Stimulated activated CD4-positive, alpha-beta T cell treated with anti-CD3 and anti-CD28 coated beads, Interleukin-1b, Interleukin-23, amount 100 ng/mL, for 1 hour (primary cell): ENCODE measurements at regions not wholly inside any gene's neighbourhood (a gene's known extent, or its start where the extent isn't known, plus 50 kb on each side); places are given as distances from the start of the nearest gene placed in this dataset.
"Not testable (repeated sequence)": the region's sequence is repeated elsewhere in the genome, so short reads cannot be mapped to it uniquely, and the experiment has no call there.

Source experiments
- DNase-seq, 2 donors: peaks; one replicate each; pipeline ENCODE4 v3.0.0-alpha.2; 2020; ENCODE audit warnings: low read depth in 2 of 2

- DNase-seq, result no peak
These were observed 626.6 kb upstream of the CITED2 start for GRCh38 chr6:140001005-140001404.

GRCh38 chr6:139999661-140000060 is 625.2 kb upstream of the CITED2 start:
- DNase-seq, result not testable (repeated sequence)

DNA sequence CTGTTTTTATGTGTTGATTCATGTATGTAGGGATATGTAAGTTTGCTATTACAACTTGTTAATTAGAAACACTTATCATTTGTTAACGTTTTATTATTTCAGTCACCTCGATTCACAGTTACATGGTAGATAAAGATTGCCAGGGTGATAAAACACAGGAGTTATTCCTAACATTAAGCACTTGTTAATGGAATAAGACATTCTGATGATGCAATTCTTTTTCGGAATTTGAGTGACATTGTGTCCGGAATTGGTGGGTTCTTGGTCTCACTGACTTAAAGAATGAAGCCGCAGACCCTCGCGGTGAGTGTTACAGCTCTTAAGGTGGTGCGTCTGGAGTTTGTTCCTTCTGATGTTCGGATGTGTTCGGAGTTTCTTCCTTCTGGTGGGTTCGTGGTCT is 624.0 kb upstream of the CITED2 start:
- not testable (repeated sequence) for DNase-seq

DNA sequence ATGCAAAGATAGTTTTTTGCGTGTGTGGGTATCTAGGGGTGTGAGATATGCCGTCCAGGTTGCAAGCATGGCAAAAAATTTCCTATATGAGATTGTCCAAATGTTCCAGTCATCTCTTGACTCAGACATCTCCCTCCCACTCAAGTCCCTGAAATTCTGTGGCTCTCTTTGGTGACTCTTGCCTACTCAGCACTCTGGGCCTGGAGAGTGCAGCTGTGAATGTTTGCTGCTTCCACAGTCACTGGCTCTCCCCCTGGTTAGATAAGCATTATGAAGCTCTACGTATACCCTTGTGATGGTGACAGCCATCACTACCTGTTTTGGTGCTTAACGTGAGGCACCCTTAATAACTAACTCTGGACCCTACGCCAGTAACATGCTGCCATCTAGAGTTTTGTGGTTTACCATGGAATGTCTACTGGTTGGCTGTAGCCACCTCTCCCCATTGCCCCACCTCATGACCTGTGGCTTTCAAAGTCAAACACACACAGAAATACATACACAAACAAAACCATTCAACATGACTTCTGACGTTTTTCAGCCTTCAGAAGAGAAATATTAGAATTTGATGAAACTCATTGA is 621.9 kb upstream of the CITED2 start:
- DNase-seq, result no peak

DNA sequence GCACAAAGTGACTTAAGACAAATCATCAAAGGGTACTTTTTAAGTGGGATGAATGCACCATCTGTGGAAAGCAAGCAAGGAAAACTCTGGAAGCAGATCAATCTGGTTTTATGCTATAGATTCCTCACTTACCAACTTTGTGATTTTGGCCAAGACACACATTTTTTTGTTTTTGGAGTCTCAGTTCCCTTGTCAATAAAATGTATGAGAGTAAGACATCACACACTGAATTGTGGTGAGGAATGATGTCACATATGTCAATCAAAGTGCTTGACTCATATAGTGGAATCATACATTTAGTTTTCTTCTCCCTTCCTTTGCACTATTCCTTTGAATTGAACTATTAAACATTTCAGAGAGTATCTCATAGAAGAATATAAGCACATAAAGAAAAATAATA is 620.5 kb upstream of the CITED2 start:
- no peak for DNase-seq

DNA sequence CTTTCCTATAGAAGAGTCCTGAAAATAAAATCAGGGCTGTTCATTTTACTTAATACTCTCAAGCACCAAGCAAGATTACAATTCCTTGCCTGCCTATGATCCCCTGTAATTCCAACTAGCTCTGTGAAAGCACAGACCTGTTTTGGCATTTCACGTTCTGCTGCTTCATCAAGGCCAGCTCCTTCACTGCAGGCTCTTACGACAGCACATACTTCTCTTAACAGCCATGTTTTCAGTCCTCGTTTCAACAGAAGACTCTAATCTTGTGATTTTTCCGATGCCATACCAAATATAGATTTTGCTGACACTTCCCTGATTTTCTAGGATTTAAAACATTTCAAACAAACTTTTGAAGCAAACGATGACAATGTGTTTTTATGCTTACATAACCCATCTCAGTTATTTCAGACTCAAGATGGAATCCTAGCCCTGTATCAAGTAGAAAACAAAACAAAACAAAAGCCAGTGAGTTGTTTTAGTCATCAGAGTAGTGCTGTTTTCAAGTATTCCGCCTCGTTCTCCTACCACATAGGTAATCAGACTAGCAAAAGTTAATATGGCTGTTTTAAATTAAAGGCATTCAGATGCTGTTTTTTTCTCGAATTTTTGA is 616.5 kb upstream of the CITED2 start:
- DNase-seq, result no peak

DNA sequence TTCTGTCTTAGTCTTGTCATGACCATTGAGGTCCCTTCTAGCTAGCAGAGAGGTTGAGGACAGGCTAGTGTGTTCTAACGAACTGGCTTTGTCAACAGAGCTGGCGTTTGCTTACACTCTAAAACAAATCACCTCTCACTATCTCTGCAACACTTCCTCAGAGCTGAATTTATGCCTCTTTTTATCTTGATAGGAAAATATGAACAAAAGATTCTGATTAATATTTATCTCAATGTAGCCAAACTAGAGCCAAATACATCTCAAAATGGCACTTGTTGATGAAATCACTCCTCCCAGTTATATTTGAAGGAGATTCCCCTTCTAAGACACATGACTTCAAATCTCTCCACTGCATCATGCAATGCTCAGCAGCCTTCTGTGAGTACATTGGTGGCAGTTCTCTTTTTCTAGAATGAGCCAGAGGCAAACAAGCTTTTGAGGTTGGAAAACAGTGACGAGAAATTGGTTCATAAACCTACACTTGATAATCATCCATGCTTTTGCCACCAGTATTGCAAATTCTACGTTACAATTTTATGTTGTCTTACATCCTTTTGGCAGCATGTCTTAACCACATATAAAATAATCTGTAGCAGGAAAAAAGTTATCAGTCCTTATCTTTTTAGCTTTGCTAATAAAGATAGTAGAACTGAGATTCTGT is 615.7 kb upstream of the CITED2 start:
- no peak for DNase-seq

DNA sequence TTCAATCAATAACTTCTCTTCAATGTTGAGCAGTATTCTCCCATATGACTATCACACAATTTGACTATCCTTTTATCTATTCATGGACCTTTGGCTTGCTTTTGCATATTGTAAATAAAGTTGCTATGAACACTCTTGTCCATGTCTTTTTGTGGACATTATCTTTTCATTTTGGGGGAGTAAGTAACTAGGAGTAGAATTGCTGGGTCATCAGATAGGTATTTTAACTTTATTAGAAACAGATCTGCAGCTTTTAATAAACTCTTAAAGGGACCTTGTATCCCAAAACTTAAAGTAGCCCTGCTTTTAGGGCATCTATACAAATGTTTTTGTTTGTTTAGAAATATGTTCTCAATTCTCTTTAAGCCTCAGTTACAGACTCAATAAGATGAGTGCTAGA is 614.2 kb upstream of the CITED2 start:
- no peak for DNase-seq

GRCh38 chr6:139987091-139987490 is 612.6 kb upstream of the CITED2 start:
- no peak for DNase-seq

GRCh38 chr6:139985236-139985815 is 610.9 kb upstream of the CITED2 start:
- no peak for DNase-seq

GRCh38 chr6:139984317-139984716 is 609.9 kb upstream of the CITED2 start:
- no peak for DNase-seq

DNA sequence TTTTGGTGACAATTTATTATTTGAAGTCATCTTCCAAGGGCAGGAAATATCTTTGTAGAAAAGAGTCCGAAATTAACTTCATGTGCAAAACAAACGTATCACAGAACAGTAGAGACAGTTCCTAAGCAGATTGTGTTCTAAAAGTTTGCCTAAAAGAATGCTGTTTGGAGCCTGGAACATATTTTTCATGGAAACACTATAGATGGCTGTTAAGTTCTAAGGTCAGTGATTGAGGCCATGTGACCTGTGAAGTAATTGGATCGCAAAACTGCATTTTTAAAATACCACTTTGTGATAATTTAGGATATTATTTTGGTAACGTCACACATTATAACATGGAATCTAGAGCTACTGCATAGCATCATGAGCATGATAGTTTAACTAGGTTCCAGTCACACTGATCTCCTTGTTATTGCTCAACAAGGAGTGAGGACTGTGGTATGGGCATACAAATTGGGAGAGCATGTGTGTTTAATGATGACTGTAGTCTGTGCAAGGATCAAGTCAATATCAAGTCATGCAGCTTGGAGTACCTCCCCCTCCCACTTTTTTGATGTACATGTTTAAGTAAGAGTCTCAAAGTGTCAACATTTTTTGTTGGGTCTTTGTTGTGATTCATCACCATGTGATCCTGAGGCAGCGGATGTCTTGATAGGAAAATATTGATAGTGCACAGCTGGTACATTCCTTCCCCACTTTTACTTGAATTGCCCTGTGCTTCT is 609.3 kb upstream of the CITED2 start:
- DNase-seq, result no peak

DNA sequence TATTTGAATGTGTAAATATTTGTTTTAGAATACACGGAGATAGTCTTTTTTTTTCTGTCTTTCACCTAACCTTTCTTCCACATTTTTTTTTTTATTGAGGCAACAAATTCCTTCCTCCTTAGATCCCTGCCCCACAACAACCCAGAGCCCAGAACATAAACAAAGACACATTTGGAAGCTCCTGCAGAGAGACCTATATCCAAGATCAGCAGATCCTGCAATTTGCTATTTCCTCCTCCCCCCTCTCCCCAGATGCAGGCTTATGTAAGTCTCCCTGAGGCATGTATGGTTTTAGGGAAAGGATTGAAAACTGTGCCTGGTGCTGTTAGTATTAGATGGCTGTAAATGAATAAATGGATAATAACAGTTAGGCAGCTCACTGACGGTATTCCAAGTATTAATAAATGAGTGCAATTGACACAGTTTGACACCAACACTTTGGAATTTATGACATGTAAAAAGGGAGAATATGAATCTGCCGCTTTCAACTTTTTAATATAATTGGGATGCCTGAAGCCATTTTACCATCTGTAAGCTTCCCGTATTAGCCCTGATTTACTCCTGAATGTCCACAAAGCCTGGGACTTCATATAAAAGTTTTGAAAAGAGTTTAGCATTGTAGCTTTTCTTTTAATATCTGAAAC is 608.3 kb upstream of the CITED2 start:
- DNase-seq, result no peak

DNA sequence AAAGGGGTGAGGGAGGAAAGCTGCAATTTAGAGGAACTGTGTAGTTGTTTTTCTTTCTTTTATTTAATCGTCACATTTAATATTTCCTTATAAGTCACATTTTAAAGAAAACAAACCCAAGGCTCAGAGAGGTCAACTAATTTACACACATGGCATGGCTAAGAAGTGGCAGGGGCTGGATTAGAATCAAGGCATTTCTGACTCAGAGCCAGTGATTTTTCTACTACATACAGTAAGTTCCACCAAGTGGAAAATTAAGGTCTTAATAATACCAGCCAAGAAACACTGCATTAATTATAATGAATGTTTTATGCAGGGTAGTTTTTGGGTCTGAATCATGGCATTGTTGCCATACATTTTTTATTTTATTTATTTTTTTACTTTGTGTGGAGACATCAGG is 607.7 kb upstream of the CITED2 start:
- no peak for DNase-seq

- DNase-seq, result no peak
These were observed 607.3 kb upstream of the CITED2 start for GRCh38 chr6:139981768-139982181.

DNA sequence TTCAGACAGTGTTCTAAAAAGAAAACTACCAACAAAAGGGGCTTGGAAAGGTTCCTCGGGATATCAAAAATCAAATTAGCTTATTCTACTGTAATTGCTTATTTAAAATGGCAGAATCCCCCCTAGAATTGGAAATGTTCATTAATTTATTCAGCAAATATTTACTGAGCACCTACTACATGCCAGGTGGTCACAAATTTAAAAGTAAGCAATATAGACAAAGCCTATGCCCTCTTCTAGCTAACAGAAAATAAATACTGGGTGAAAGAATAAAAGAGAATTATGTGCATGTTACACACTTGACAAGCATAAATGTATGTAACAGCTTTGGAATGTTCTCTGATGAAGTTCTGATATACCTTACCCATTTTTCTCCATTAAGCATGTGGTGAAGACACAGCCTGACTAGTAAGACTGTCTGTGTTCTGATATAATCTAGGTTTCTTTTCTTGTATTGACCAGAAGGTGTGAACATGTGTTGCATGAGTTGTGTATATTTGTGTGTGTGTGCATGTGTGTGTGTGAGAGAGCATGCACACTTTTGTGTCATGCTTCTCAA is 606.7 kb upstream of the CITED2 start:
- DNase-seq, result no peak

DNA sequence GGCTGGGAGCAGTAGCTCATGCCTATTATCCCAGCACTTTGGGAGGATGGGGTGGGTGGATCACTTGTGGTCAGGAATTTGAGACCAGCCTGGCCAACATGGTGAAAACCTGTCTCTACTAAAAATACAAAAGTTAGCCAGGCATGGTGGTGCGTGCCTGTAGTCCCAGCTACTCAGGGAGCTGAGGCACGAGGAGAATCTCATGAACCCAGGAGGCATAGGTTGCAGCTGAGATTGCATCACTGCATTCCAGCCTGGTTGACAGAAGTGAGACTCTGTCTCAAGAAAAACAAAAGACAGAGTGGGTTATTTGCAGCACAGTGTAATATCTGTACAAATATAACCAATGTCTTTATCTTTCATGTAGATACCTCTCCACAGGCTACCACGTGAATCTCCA is 606.2 kb upstream of the CITED2 start:
- not testable (repeated sequence) for DNase-seq

DNA sequence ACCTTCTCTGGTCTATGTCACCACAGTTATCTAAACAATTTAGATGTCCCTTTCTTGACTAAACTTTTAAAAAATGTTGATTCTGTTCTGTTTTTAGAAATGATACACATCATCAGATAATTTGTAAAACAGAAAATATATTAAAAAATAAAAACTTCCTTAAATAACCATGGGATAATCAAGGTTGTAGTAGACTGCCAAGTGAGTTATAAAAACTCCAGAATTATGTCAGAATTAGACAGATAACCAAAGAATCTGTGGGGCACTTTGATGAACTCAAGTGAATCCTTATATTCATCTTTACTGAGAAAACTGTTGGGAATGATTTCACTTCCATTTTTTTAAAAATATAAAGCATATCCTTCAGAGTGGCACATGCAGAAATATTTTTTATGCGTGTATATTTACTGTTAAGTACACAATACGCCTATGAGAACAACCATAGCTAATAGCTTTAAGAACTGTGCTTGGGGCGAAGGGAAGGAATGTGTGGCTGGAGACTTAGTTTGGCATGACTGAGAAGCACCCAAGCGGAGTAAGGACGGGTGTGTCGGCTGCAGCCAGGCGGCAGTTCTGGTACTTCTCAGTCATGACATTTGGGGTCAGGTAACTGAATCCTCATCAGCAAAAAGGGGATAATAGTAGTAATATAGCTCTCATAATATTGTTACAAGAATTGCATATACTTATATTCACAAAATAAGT is 604.7 kb upstream of the CITED2 start:
- no peak for DNase-seq

DNA sequence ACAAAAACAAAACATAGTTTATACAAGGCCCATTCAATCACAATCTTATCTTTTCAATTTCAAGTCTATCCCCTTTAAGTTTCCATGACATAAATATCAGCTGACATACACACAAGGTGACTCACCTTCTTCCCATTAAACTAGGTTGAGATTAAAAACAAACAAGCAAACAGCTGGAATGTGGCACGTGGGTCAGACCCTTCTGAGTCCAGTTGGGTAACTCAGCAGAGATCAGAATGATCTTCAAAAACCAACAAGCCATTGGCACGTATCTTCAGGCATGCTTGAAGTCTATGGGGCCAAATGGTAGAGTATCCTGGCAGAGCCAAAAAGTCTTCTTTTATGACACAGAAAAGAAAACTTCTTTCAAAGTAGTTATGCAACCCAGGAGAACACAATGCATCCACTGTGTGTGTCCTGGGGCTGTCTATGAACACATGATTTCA is 603.5 kb upstream of the CITED2 start:
- DNase-seq, result no peak

DNA sequence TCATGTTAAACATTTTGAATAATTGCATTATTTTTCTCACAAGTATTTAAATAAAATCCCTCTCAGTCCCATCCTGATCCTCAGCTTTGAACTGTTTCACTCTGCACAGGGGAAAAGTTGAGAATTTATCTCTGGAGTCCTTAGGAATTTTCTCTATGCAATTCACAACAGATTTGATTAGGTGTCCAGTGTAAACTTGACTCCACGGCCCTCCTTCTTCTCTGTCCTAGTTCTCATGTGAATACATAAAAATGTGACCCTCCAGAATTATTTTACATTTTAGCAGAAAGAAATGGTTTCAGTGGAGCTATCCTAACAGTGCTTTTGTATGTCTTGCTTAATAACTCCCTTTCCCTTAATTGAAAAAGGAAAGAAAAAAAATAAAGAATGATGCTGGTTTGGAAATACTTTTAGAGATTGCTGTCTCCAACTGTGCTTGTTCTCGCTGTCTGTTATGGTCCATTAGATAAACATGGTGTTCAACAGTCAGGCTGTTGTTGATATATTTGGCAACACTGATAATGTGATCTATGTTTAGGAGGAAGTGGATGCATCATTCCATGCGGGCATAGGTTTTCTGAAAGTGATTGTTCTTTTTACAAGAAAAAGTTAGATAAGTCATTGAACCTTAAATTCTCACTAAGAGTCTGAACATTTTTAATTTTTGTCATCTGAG is 599.4 kb upstream of the CITED2 start:
- DNase-seq, result no peak
